ENCODE measurements at regions not wholly inside any gene's neighbourhood (a gene's known extent, or its start where the extent isn't known, plus 50 kb on each side); places are given as distances from the start of the nearest gene placed in this dataset.

GRCh38 chr4:110917835-110918234 is 295.0 kb upstream of the PITX2 start:
- TF ChIP-seq CTCF (IDR thresholded peaks at IDR 0.05; ENCODE audit: low read depth, low read length, missing input control) (no peak), TAF1 (conservative IDR thresholded peaks at IDR 0.05) (no peak), REST (IDR thresholded peaks at IDR 0.05) (no peak), MAX (IDR thresholded peaks at IDR 0.05) (no peak), RXRA (IDR thresholded peaks at IDR 0.05) (no peak), SP1 (IDR thresholded peaks at IDR 0.05) (no peak), EGR1 (IDR thresholded peaks at IDR 0.05; ENCODE audit: low read depth in 2 of 2) (no peak), RAD21 (IDR thresholded peaks at IDR 0.05) (no peak), JUND (IDR thresholded peaks at IDR 0.05) (no peak), YY1 (IDR thresholded peaks at IDR 0.05) (no peak), ATF3 (IDR thresholded peaks at IDR 0.05) (no peak), GABPA (IDR thresholded peaks at IDR 0.05 in 1 of 2, conservative IDR thresholded peaks at IDR 0.05 in 1 of 2) (no peak)

All from liver (tissue), 3 donors.